Inflammatory macrophage treated with lipopolysaccharide for 4 hours (primary cell): ENCODE measurements at regions not wholly inside any gene's neighbourhood (a gene's known extent, or its start where the extent isn't known, plus 50 kb on each side); places are given as distances from the start of the nearest gene placed in this dataset.
"Not testable (repeated sequence)": the region's sequence is repeated elsewhere in the genome, so short reads cannot be mapped to it uniquely, and the experiment has no call there.

Experiments used
- DNase-seq: peaks from one replicate; pipeline ENCODE4 v3.0.0-alpha.2; 2020

GRCh38 chrX:143455046-143455445, 62.2 kb downstream of the SPANXN3 start:
- DNase-seq, result no peak

GRCh38 chrX:143437439-143437838, 79.8 kb downstream of the SPANXN3 start:
- peak; percentile 9 for DNase-seq

- DNase-seq, result no peak
Measured at GRCh38 chrX:143435916-143436315, 81.4 kb downstream of the SPANXN3 start.

GRCh38 chrX:143429811-143430210, 87.5 kb downstream of the SPANXN3 start:
- DNase-seq, result no peak

GRCh38 chrX:143429131-143429530, 88.1 kb downstream of the SPANXN3 start:
- DNase-seq, result no peak

GRCh38 chrX:143401160-143401559, 116.1 kb downstream of the SPANXN3 start:
- DNase-seq, result no peak

GRCh38 chrX:143378851-143379250, 138.4 kb downstream of the SPANXN3 start:
- DNase-seq, result peak; percentile 9

GRCh38 chrX:143363419-143363818, 153.9 kb downstream of the SPANXN3 start:
- DNase-seq, result no peak

- DNase-seq, result no peak
Measured at GRCh38 chrX:143340190-143340589, 177.1 kb downstream of the SPANXN3 start.

- no peak for DNase-seq
Measured at GRCh38 chrX:143336261-143336660, 181.0 kb downstream of the SPANXN3 start.

GRCh38 chrX:143319526-143319925, 197.7 kb downstream of the SPANXN3 start:
- DNase-seq, result no peak

- not testable (repeated sequence) for DNase-seq
Measured at GRCh38 chrX:143318857-143319256, 198.4 kb downstream of the SPANXN3 start.

- no peak for DNase-seq
Measured at GRCh38 chrX:143306991-143307937, 210.0 kb downstream of the SPANXN3 start.

- no peak for DNase-seq
Measured at GRCh38 chrX:143304518-143304917, 212.8 kb downstream of the SPANXN3 start.

- DNase-seq, result no peak
Measured at GRCh38 chrX:143304025-143304424, 213.2 kb downstream of the SPANXN3 start.

GRCh38 chrX:143298663-143299241, 218.5 kb downstream of the SPANXN3 start:
- no peak for DNase-seq

- no peak for DNase-seq
Measured at GRCh38 chrX:143296521-143296920, 220.8 kb downstream of the SPANXN3 start.

GRCh38 chrX:143287236-143287635, 230.0 kb downstream of the SPANXN3 start:
- no peak for DNase-seq

GRCh38 chrX:143270317-143270716, 244.6 kb downstream of the SPANXN4 start:
- DNase-seq, result no peak

- DNase-seq, result not testable (repeated sequence)
Measured at GRCh38 chrX:143244593-143244992, 218.9 kb downstream of the SPANXN4 start.

- no peak for DNase-seq
Measured at GRCh38 chrX:143240658-143241057, 214.9 kb downstream of the SPANXN4 start.

- no peak for DNase-seq
Measured at GRCh38 chrX:143231492-143231891, 205.8 kb downstream of the SPANXN4 start.

GRCh38 chrX:143228600-143228999, 202.9 kb downstream of the SPANXN4 start:
- DNase-seq, result not testable (repeated sequence)

GRCh38 chrX:143206966-143207365, 181.2 kb downstream of the SPANXN4 start:
- DNase-seq, result no peak
